Cardiac muscle cell (in vitro differentiated cells and primary cell): ENCODE measurements at regions not wholly inside any gene's neighbourhood (a gene's known extent, or its start where the extent isn't known, plus 50 kb on each side); places are given as distances from the start of the nearest gene placed in this dataset.

Source experiments
- DNase-seq, 2 donors: peaks; one replicate each; pipeline versions ENCODE4 v3.0.0 to v3.0.0-alpha.2; 2010 to 2017; ENCODE audit warnings: low read depth in 1 of 2, low spot score in 1 of 2
- H3K27ac ChIP-seq: fragments of 200-600 bp; sonication (generic); 2 replicates; pipeline ENCODE4 v1.5.1; 2016
- H3K27me3 ChIP-seq: fragments of 200-600 bp; sonication (generic); 2 replicates; pipeline ENCODE4 v1.6.0; 2016; ENCODE audit warnings: control low read depth
- H3K36me3 ChIP-seq: fragments of 200-600 bp; sonication (generic); 2 replicates; pipeline ENCODE4 v1.5.1; 2016; ENCODE audit warnings: control low read depth
- H3K4me1 ChIP-seq: fragments of 200-600 bp; sonication (generic); 2 replicates; pipeline ENCODE4 v1.8.1; 2017; ENCODE audit warnings: low read depth, mild to moderate bottlenecking, mixed run types
- H3K4me3 ChIP-seq: fragments of 200-600 bp; sonication (generic); 2 replicates; pipeline ENCODE4 v1.5.1; 2016; ENCODE audit warnings: mild to moderate bottlenecking
- H3K9me3 ChIP-seq: fragments of 200-600 bp; sonication (generic); 2 replicates; pipeline ENCODE4 v1.5.1; 2017; ENCODE audit warnings: low read depth, mild to moderate bottlenecking, control low read depth
- CTCF ChIP-seq: IDR thresholded peaks from 2 replicates; pipeline ENCODE4 v1.5.1; 2012; ENCODE audit warnings: low read depth, mild to moderate bottlenecking, low read length

GRCh38 chr9:109846776-109847175 is 66.8 kb downstream of the PALM2AKAP2 start:
- Histone ChIP-seq H3K27me3 (no peaks in the 10 kb centered on the region), H3K4me1 (peaks cover 12% of the 10 kb centered on the region), H3K27ac (no peak overlapping the region), H3K4me3 (no peak overlapping the region), H3K36me3 (no peaks in the 10 kb centered on the region), H3K9me3 (no peaks in the 10 kb centered on the region)
- no peak for TF ChIP-seq CTCF
- no peak for DNase-seq

- TF ChIP-seq CTCF = no peak
- peak in 1 of 2 donors; percentile 11 for DNase-seq
- Histone ChIP-seq H3K9me3 (no peaks in the 10 kb centered on the region), H3K4me1 (peaks cover 31% of the 10 kb centered on the region), H3K36me3 (no peaks in the 10 kb centered on the region), H3K27ac (no peak overlapping the region), H3K4me3 (no peak overlapping the region), H3K27me3 (no peaks in the 10 kb centered on the region)
Observed at GRCh38 chr9:109852556-109852955, 72.6 kb downstream of the PALM2AKAP2 start.

GRCh38 chr9:109855540-109855939 is 75.5 kb downstream of the PALM2AKAP2 start:
- no peak for DNase-seq
- no peak overlapping the region for H3K4me3 ChIP-seq
- peaks cover 35% of the 10 kb centered on the region for H3K4me1 ChIP-seq
- H3K9me3 ChIP-seq = no peaks in the 10 kb centered on the region
- H3K27me3 ChIP-seq = no peaks in the 10 kb centered on the region
- peak overlapping the region; percentile 89 for H3K27ac ChIP-seq
- no peak for TF ChIP-seq CTCF
- no peaks in the 10 kb centered on the region for H3K36me3 ChIP-seq

- TF ChIP-seq CTCF = no peak
- no peak overlapping the region for H3K4me3 ChIP-seq
- peak; percentile 48 to 50 for DNase-seq
- H3K4me1 ChIP-seq = peaks cover 47% of the 10 kb centered on the region
- H3K27ac ChIP-seq = peak overlapping the region; percentile 89
- H3K9me3 ChIP-seq = no peaks in the 10 kb centered on the region
- H3K36me3 ChIP-seq = no peaks in the 10 kb centered on the region
- H3K27me3 ChIP-seq = no peaks in the 10 kb centered on the region
Observed at GRCh38 chr9:109856785-109857184, 76.8 kb downstream of the PALM2AKAP2 start.

GRCh38 chr9:109857336-109857735 is 77.3 kb downstream of the PALM2AKAP2 start:
- DNase-seq = no peak
- Histone ChIP-seq H3K36me3 (no peaks in the 10 kb centered on the region), H3K27me3 (no peaks in the 10 kb centered on the region), H3K27ac (peak overlapping the region; percentile 89), H3K9me3 (no peaks in the 10 kb centered on the region), H3K4me1 (peaks cover 47% of the 10 kb centered on the region), H3K4me3 (no peak overlapping the region)
- no peak for TF ChIP-seq CTCF

GRCh38 chr9:109859447-109859846 is 79.4 kb downstream of the PALM2AKAP2 start:
- no peaks in the 10 kb centered on the region for H3K27me3 ChIP-seq
- no peak for DNase-seq
- H3K36me3 ChIP-seq = no peaks in the 10 kb centered on the region
- peak; percentile 30 for TF ChIP-seq CTCF
- H3K4me3 ChIP-seq = no peak overlapping the region
- H3K4me1 ChIP-seq = peaks cover 47% of the 10 kb centered on the region
- no peak overlapping the region for H3K27ac ChIP-seq
- H3K9me3 ChIP-seq = no peaks in the 10 kb centered on the region
